Loucy (cell line): ENCODE measurements at regions not wholly inside any gene's neighbourhood (a gene's known extent, or its start where the extent isn't known, plus 50 kb on each side); places are given as distances from the start of the nearest gene placed in this dataset.

Source experiments
- H2AFZ ChIP-seq: fragments of 200-600 bp; sonication (generic); 2 replicates; pipeline ENCODE4 v1.6.0; 2016; ENCODE audit warnings: antibody characterized with exemption, mild to moderate bottlenecking, low read length, moderate library complexity
- H3F3A ChIP-seq: fragments of 200-600 bp; 2 replicates; pipeline ENCODE4 v1.6.0; 2016; ENCODE audit warnings: antibody characterized with exemption, low read depth, mild to moderate bottlenecking
- H3K27me3 ChIP-seq: fragments of 200-600 bp; sonication (generic); 2 replicates; pipeline ENCODE4 v1.6.1; 2014; ENCODE audit warnings: low read length, mild to moderate bottlenecking; ENCODE audit not compliant: insufficient read depth, poor library complexity, severe bottlenecking
- H3K36me3 ChIP-seq: fragments of 200-600 bp; sonication (generic); 2 replicates; pipeline ENCODE4 v1.6.1; 2016; ENCODE audit warnings: low read length; ENCODE audit not compliant: insufficient read depth
- H3K4me1 ChIP-seq: fragments of 200-600 bp; sonication (generic); 2 replicates; pipeline ENCODE4 v1.5.1; 2014; ENCODE audit warnings: low read length, mild to moderate bottlenecking; ENCODE audit not compliant: insufficient read depth, poor library complexity, severe bottlenecking
- H3K4me2 ChIP-seq: fragments of 200-600 bp; sonication (generic); 2 replicates; pipeline ENCODE4 v1.6.0; 2014; ENCODE audit warnings: antibody characterized with exemption, low read length, low read depth, mild to moderate bottlenecking; ENCODE audit not compliant: poor library complexity, severe bottlenecking
- H3K4me3 ChIP-seq: fragments of 200-600 bp; sonication (generic); 2 replicates; pipeline ENCODE4 v1.5.1; 2014; ENCODE audit warnings: low read length, mild to moderate bottlenecking, mixed read lengths; ENCODE audit not compliant: poor library complexity, severe bottlenecking
- H3K79me2 ChIP-seq: fragments of 200-600 bp; sonication (generic); 2 replicates; pipeline ENCODE4 v1.6.1; 2014; ENCODE audit warnings: low read length; ENCODE audit not compliant: insufficient read depth
- H3K9ac ChIP-seq: fragments of 200-600 bp; sonication (generic); 2 replicates; pipeline ENCODE4 v1.6.0; 2014; ENCODE audit warnings: mild to moderate bottlenecking, low read depth, low read length, moderate library complexity; ENCODE audit not compliant: poor library complexity, severe bottlenecking
- H3K9me2 ChIP-seq: fragments of 200-600 bp; sonication (generic); replicated peaks from 2 replicates; pipeline ENCODE4 v1.6.1; 2016; ENCODE audit warnings: low read depth, low read length, mixed read lengths
- H3K9me3 ChIP-seq: fragments of 200-600 bp; sonication (generic); 2 replicates; pipeline ENCODE4 v1.6.1; 2014; ENCODE audit warnings: mild to moderate bottlenecking, antibody characterized with exemption, low read length, low read depth; ENCODE audit not compliant: insufficient read depth
- H4K20me1 ChIP-seq: fragments of 200-600 bp; sonication (generic); 2 replicates; pipeline ENCODE4 v1.6.0; 2014; ENCODE audit warnings: antibody characterized with exemption, low read length, mild to moderate bottlenecking; ENCODE audit not compliant: insufficient read depth, poor library complexity, severe bottlenecking
- CTCF ChIP-seq: fragments of 200-600 bp; sonication (generic); conservative IDR thresholded peaks from 2 replicates; pipeline ENCODE4 v1.5.1; 2014; ENCODE audit warnings: mild to moderate bottlenecking, antibody characterized with exemption, low read length
- EZH2phosphoT487 ChIP-seq: fragments of 200-600 bp; IDR thresholded peaks from 2 replicates; pipeline ENCODE4 v1.6.1; 2018; ENCODE audit warnings: antibody characterized with exemption, mild to moderate bottlenecking, moderate library complexity, borderline replicate concordance

GRCh38 chr3:159146856-159147435, 345.1 kb downstream of the MFSD1 start:
- Histone ChIP-seq H3F3A (no peaks in the 10 kb centered on the region), H3K79me2 (no peaks in the 10 kb centered on the region), H3K9me2 (no peaks in the 10 kb centered on the region), H2AFZ (no peak overlapping the region), H4K20me1 (no peaks in the 10 kb centered on the region), H3K4me1 (no peaks in the 10 kb centered on the region), H3K4me2 (no peak overlapping the region), H3K4me3 (no peak overlapping the region), H3K9ac (no peak overlapping the region), H3K27me3 (no peaks in the 10 kb centered on the region), H3K36me3 (no peaks in the 10 kb centered on the region), H3K9me3 (no peaks in the 10 kb centered on the region)
- TF ChIP-seq CTCF, result no peak
- no peak for TF ChIP-seq EZH2phosphoT487

GRCh38 chr3:159147813-159148212, 346.0 kb downstream of the MFSD1 start:
- Histone ChIP-seq H3K27me3 (no peaks in the 10 kb centered on the region), H3F3A (no peaks in the 10 kb centered on the region), H3K9me2 (no peaks in the 10 kb centered on the region), H3K79me2 (no peaks in the 10 kb centered on the region), H4K20me1 (no peaks in the 10 kb centered on the region), H3K4me1 (no peaks in the 10 kb centered on the region), H3K36me3 (no peaks in the 10 kb centered on the region), H3K4me2 (no peak overlapping the region), H2AFZ (no peak overlapping the region), H3K9ac (no peak overlapping the region), H3K9me3 (no peaks in the 10 kb centered on the region), H3K4me3 (no peak overlapping the region)
- no peak for TF ChIP-seq CTCF
- no peak for TF ChIP-seq EZH2phosphoT487

- no peaks in the 10 kb centered on the region for H3K9me2 ChIP-seq
- H3K4me1 ChIP-seq, result no peaks in the 10 kb centered on the region
- no peaks in the 10 kb centered on the region for H3K9me3 ChIP-seq
- H2AFZ ChIP-seq, result no peak overlapping the region
- no peak overlapping the region for H3K4me2 ChIP-seq
- H3K9ac ChIP-seq, result no peak overlapping the region
- H3K79me2 ChIP-seq, result no peaks in the 10 kb centered on the region
- TF ChIP-seq EZH2phosphoT487, result no peak
- TF ChIP-seq CTCF, result no peak
- no peak overlapping the region for H3K4me3 ChIP-seq
- no peaks in the 10 kb centered on the region for H3F3A ChIP-seq
- no peaks in the 10 kb centered on the region for H3K27me3 ChIP-seq
- H3K36me3 ChIP-seq, result no peaks in the 10 kb centered on the region
- no peaks in the 10 kb centered on the region for H4K20me1 ChIP-seq
Measured at GRCh38 chr3:159148466-159148865, 346.6 kb downstream of the MFSD1 start.
